ENCODE measurements at regions not wholly inside any gene's neighbourhood (a gene's known extent, or its start where the extent isn't known, plus 50 kb on each side); places are given as distances from the start of the nearest gene placed in this dataset.

- TF ChIP-seq CTCF (IDR thresholded peaks at IDR 0.05) (no peak), POLR2A (IDR thresholded peaks at IDR 0.05) (no peak)
Observed at GRCh38 chr3:3615533-3615932, 183.7 kb upstream of the LRRN1 start.
